ENCODE measurements at regions not wholly inside any gene's neighbourhood (a gene's known extent, or its start where the extent isn't known, plus 50 kb on each side); places are given as distances from the start of the nearest gene placed in this dataset.

DNA sequence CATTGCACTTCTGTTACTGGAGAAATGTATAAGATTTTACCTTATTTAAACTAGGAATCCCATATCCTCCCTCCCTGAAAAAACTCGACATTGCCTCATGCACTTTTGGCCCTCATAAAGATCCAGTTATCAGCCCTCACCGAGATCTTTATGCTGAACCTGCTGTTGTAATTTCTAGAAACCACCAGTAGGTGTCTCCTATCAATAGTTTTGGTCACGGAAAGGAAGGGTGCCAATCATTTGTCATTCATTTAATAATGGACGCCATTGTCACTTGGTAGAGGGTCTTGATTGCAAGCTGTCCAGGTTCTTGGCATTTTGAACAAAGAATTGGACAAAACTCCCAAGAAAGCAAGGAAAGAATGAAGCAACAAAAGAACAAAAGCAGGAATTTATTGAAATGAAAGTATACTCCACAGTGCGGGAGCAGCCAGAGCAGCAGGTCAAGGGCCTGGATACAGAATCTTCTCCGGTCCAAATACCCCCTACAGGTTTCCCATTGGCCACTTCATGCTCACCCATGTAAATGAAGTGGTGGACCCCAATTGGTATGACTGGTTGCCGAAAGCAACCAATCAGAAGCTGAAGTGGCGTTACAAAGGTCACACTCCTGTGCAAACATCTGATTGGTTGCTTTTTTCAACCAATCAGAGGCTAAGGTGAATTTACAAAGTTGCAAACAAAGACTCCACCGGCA is 524.3 kb downstream of the PSAT1 start:
- H4K20me1 ChIP-seq (replicated peaks in 1 of 2; ENCODE audit: control insufficient read depth in 1 of 2, insufficient read depth in 2 of 2, low read length in 2 of 2) = no peaks in the 10 kb centered on the region
- 70% methylated on average over 9 of the region's 9 CpGs; no CpG with 5 or more reads in 1 of the 2 experiments for WGBS, 2 experiments (ENCODE audit: extremely low coverage in 1 of 2, insufficient coverage in 1 of 2, insufficient read length in 1 of 2, insufficient replicate concordance in 2 of 2, low coverage in 1 of 2, low lambda C conversion rate in 2 of 2, missing lambda C conversion rate in 1 of 2)
- no peaks in the 10 kb centered on the region for H3K9me3 ChIP-seq (ENCODE audit: insufficient read depth in 2 of 2, low read depth in 1 of 2, low read length in 1 of 2)
- no peaks in the 10 kb centered on the region for H3K4me1 ChIP-seq (replicated peaks in 1 of 4; ENCODE audit: control insufficient read depth in 3 of 4, insufficient read depth in 4 of 4, low read length in 3 of 4)
- H3K18ac ChIP-seq (ENCODE audit: extremely low read depth, low read length) = no peak overlapping the region
- H2BK5ac ChIP-seq (ENCODE audit: low read depth, low read length) = no peak overlapping the region
- no peak overlapping the region for H3K4me2 ChIP-seq (ENCODE audit: insufficient read depth in 1 of 2, low read depth in 2 of 2, low read length in 2 of 2)
- H2BK12ac ChIP-seq (ENCODE audit: low read depth, low read length) = no peak overlapping the region
- H3K4me3 ChIP-seq (ENCODE audit: extremely low read depth in 1 of 4, insufficient read depth in 2 of 4, low read depth in 3 of 4, low read length in 4 of 4) = no peak overlapping the region
- no peak overlapping the region for H3K56ac ChIP-seq (replicated peaks; ENCODE audit: insufficient read length, low read depth, low read length)
- H2BK120ac ChIP-seq (replicated peaks; ENCODE audit: low read depth, low read length) = no peak overlapping the region
- H3K36me3 ChIP-seq (ENCODE audit: control insufficient read depth in 2 of 4, insufficient read depth in 4 of 4, low read length in 3 of 4) = no peaks in the 10 kb centered on the region; a peak in 1 of 8 replicates
- H4K5ac ChIP-seq (ENCODE audit: insufficient read length, low read depth, low read length) = peak overlapping the region; percentile 15
- POLR2A ChIA-PET (ENCODE audit: partially characterized antibody) = no interaction called here
- no peak overlapping the region for H3K9ac ChIP-seq (replicated peaks in 1 of 4; ENCODE audit: extremely low read depth in 1 of 4, low read depth in 3 of 4, low read length in 3 of 4)
- DNase-seq (ENCODE audit: low read depth in 1 of 2, low spot score in 2 of 2) (no peak), FAIRE-seq (peak; percentile 24)
- H2AK5ac ChIP-seq (ENCODE audit: low read depth, low read length) = no peak overlapping the region
- CTCF ChIA-PET (ENCODE audit: partially characterized antibody) = interaction anchor here (0.7 to 3.2 kb wide), 14 partner anchors 9 to 310 kb away, joined by 3 to 34 read pairs (median 4); no protein-coding TSS in a partner anchor
- no peak overlapping the region for H3K4ac ChIP-seq (replicated peaks; ENCODE audit: insufficient read length, low read depth, low read length)
- no peak overlapping the region for H3K27ac ChIP-seq (ENCODE audit: low read depth, low read length)
- H3K79me1 ChIP-seq (ENCODE audit: low read depth, low read length) = no peaks in the 10 kb centered on the region
- H3K79me2 ChIP-seq (ENCODE audit: control insufficient read depth in 1 of 2, insufficient read depth in 2 of 2, low read length in 2 of 2) = no peaks in the 10 kb centered on the region
- H3K23me2 ChIP-seq (ENCODE audit: low read depth, low read length) = no peaks in the 10 kb centered on the region
- no peak overlapping the region for H3K23ac ChIP-seq (ENCODE audit: insufficient read length)
- no peak overlapping the region for H2AFZ ChIP-seq (ENCODE audit: low read length)
- H4K91ac ChIP-seq (replicated peaks; ENCODE audit: insufficient read length, low read length) = no peak overlapping the region
- H3K14ac ChIP-seq (ENCODE audit: insufficient read length) = no peak overlapping the region
- no peak overlapping the region for H2BK20ac ChIP-seq (ENCODE audit: low read length)
- no peak overlapping the region for H2BK15ac ChIP-seq (ENCODE audit: low read length)
- H4K8ac ChIP-seq (ENCODE audit: extremely low read depth, insufficient read depth, low read length) = no peak overlapping the region
- H3K27me3 ChIP-seq (replicated peaks in 1 of 4; ENCODE audit: control insufficient read depth in 3 of 4, extremely low read depth in 1 of 4, insufficient read depth in 3 of 4, low read length in 3 of 4) = no peaks in the 10 kb centered on the region
- TF ChIP-seq SP4 (IDR thresholded peaks at IDR 0.05; ENCODE audit: low read length) (no peak), EP300 (IDR thresholded peaks at IDR 0.05; ENCODE audit: borderline replicate concordance in 1 of 2, low read depth in 2 of 2, low read length in 2 of 2) (no peak), RAD21 (IDR thresholded peaks at IDR 0.05 in 1 of 2, conservative IDR thresholded peaks at IDR 0.05 in 1 of 2; ENCODE audit: low read depth in 2 of 2, low read length in 2 of 2) (peak; percentile 53 to 59), BRCA1 (IDR thresholded peaks at IDR 0.05; ENCODE audit: low read depth, low read length) (no peak), CBX8 (IDR thresholded peaks at IDR 0.05; ENCODE audit: borderline replicate concordance, low read depth, low read length) (no peak), FOSL1 (IDR thresholded peaks at IDR 0.05; ENCODE audit: insufficient read depth, low read depth, low read length) (no peak), SAP30 (IDR thresholded peaks at IDR 0.05; ENCODE audit: insufficient read depth, insufficient replicate concordance, low read length) (no peak), CREB1 (IDR thresholded peaks at IDR 0.05) (no peak), YY1 (IDR thresholded peaks at IDR 0.05; ENCODE audit: low read depth, low read length) (peak; percentile 58; the same call in 1 of the 2 replicates)
- TF ChIP-seq, protein P1, sequence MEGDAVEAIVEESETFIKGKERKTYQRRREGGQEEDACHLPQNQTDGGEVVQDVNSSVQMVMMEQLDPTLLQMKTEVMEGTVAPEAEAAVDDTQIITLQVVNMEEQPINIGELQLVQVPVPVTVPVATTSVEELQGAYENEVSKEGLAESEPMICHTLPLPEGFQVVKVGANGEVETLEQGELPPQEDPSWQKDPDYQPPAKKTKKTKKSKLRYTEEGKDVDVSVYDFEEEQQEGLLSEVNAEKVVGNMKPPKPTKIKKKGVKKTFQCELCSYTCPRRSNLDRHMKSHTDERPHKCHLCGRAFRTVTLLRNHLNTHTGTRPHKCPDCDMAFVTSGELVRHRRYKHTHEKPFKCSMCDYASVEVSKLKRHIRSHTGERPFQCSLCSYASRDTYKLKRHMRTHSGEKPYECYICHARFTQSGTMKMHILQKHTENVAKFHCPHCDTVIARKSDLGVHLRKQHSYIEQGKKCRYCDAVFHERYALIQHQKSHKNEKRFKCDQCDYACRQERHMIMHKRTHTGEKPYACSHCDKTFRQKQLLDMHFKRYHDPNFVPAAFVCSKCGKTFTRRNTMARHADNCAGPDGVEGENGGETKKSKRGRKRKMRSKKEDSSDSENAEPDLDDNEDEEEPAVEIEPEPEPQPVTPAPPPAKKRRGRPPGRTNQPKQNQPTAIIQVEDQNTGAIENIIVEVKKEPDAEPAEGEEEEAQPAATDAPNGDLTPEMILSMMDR (IDR thresholded peaks at IDR 0.05; ENCODE audit: control extremely low read depth in 1 of 3, insufficient read depth in 1 of 3, low read depth in 1 of 3, low read length in 3 of 3) = peak in 2 of 3 experiments; percentile 41 to 70; a peak in 2 of 4 replicates
